Breast epithelium (tissue), 4 donors: ENCODE measurements at regions not wholly inside any gene's neighbourhood (a gene's known extent, or its start where the extent isn't known, plus 50 kb on each side); places are given as distances from the start of the nearest gene placed in this dataset.

Experiments used
- DNase-seq, 2 donors: peaks; one replicate each; pipeline ENCODE4 v3.0.0-alpha.2; 2019; ENCODE audit warnings: low spot score in 2 of 2
- H3K27ac ChIP-seq, 2 donors: fragments of 200-600 bp; sonication (generic) in 1 of 2; one replicate each; pipeline ENCODE4 v1.5.1; 2016 to 2019; ENCODE audit warnings: mild to moderate bottlenecking in 1 of 2
- H3K27me3 ChIP-seq, 2 donors: fragments of 200-600 bp; sonication (generic) in 1 of 2; one replicate each; pipeline versions ENCODE4 v1.5.1 to v1.6.0; 2017 to 2019; ENCODE audit warnings: control low read depth in 1 of 2, mild to moderate bottlenecking in 1 of 2
- H3K36me3 ChIP-seq: fragments of 200-600 bp; one replicate; pipeline ENCODE4 v1.5.1; 2019
- H3K4me1 ChIP-seq, 2 donors: fragments of 200-600 bp; sonication (generic); one replicate each; pipeline ENCODE4 v1.5.1; 2016 to 2019; ENCODE audit warnings: control low read depth in 1 of 2
- H3K4me3 ChIP-seq, 3 donors: fragments of 200-600 bp; sonication (generic); 1 replicate in 2 of 3; 2 replicates in 1 of 3; pipeline ENCODE4 v1.5.1; 2016 to 2019; ENCODE audit warnings: mild to moderate bottlenecking in 3 of 3, moderate library complexity in 2 of 3
- H3K9me3 ChIP-seq, 2 donors: fragments of 200-600 bp; sonication (generic) in 1 of 2; one replicate each; pipeline ENCODE4 v1.5.1; 2016 to 2019; ENCODE audit warnings: control low read depth in 1 of 2
- POLR2A ChIP-seq: fragments of 450-650 bp; IDR thresholded peaks from one replicate; pipeline ENCODE4 v1.6.1; 2016; ENCODE audit warnings: antibody characterized with exemption, mild to moderate bottlenecking, moderate library complexity
- POLR2AphosphoS5 ChIP-seq, 3 donors: sonication (generic); formaldehyde crosslinking; IDR thresholded peaks; one replicate each; pipeline ENCODE4 v1.6.1; 2017; ENCODE audit warnings: antibody characterized with exemption in 3 of 3
- intact Hi-C: fragments of 100-400 bp; cut with DNase I; formaldehyde crosslinking; loops from one replicate; pipeline ENCODE4 v1.15.1; 2023; ENCODE audit warnings: low total_unique reads
- TF ChIP-seq, protein P1 (sequence below), 3 donors: fragments of 450-650 bp; IDR thresholded peaks; one replicate each; pipeline ENCODE4 v1.5.1; 2016 to 2017; ENCODE audit warnings: antibody characterized with exemption in 3 of 3, mild to moderate bottlenecking in 3 of 3, moderate library complexity in 3 of 3

DNA sequence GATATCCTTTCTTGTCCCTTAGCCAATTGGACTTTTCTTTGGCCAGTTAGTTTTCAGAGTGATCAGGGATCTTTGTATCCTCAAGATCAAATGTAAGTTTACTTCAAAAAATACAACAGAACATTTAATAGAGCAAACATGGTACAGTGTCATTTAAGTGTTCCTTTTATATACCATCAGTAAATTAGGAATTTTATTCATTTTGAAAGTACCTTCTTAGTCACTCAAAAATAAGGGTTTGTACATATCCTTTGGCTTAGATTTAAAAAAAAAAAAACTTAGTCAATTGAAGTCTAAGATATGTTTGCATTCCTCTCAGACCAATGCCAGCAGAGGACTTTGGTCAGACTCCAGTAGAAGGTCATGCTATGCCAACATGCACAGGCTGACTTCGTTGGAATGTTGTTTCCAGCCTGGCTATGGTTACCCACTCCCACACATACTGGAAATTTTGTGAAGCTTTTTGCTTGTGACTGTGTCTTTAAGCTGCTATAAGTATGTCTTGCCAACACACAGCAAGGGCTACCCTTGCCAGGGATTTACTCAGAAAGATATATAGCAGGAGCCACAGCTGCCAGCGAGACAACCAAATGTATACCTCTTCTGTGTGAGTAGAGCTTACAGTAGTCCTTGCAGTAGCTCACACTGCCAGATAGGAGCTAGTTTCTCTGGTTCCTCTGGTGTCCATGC is 81.5 kb upstream of the LRIF1 start:
- H3K36me3 ChIP-seq: no peaks in the 10 kb centered on the region
- H3K27ac ChIP-seq: no peak overlapping the region
- no peaks in the 10 kb centered on the region for H3K27me3 ChIP-seq
- TF ChIP-seq, protein P1, sequence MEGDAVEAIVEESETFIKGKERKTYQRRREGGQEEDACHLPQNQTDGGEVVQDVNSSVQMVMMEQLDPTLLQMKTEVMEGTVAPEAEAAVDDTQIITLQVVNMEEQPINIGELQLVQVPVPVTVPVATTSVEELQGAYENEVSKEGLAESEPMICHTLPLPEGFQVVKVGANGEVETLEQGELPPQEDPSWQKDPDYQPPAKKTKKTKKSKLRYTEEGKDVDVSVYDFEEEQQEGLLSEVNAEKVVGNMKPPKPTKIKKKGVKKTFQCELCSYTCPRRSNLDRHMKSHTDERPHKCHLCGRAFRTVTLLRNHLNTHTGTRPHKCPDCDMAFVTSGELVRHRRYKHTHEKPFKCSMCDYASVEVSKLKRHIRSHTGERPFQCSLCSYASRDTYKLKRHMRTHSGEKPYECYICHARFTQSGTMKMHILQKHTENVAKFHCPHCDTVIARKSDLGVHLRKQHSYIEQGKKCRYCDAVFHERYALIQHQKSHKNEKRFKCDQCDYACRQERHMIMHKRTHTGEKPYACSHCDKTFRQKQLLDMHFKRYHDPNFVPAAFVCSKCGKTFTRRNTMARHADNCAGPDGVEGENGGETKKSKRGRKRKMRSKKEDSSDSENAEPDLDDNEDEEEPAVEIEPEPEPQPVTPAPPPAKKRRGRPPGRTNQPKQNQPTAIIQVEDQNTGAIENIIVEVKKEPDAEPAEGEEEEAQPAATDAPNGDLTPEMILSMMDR (IDR thresholded peaks at IDR 0.05): no peak
- TF ChIP-seq POLR2AphosphoS5 (IDR thresholded peaks at IDR 0.05) (no peak), POLR2A (no peak)
- DNase-seq: no peak
- peaks cover 0 to 8% of the 10 kb centered on the region in 2 donors for H3K9me3 ChIP-seq
- H3K4me3 ChIP-seq: no peak overlapping the region
- no peaks in the 10 kb centered on the region for H3K4me1 ChIP-seq
- intact Hi-C loops: no loop called here

DNA sequence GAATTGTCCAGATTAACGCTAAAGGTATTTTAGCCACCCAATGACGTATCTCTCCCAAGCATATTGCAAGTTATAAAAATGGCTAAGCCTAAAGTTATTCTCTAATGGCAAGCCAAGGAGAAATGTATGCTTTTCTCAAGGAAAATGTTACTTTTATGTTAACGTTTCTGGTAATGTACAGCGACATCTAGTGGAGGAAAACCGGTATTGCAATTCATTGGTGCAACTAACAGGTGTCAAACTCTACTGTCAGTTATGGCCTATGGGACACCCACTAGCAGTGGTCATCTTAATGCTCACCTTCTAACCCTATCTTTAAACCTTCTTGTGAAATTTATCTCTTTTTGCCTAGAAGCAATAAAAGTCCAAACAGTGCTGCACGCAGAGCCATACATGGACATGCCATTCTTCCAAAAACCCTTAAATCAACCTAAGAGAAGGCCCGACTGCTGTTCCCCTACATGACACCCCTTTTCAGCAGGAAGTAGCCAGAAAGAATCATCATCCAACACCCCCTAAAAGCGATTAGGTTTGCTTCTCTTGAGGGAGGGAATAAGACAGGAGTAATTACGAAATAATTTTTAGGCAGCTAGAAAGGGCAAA is 68.7 kb upstream of the LRIF1 start:
- intact Hi-C loops: no loop called here
- TF ChIP-seq POLR2AphosphoS5 (IDR thresholded peaks at IDR 0.05) (no peak), POLR2A (no peak)
- TF ChIP-seq, protein P1 (IDR thresholded peaks at IDR 0.05): peak; percentile 44 to 53 (median 51)

DNA sequence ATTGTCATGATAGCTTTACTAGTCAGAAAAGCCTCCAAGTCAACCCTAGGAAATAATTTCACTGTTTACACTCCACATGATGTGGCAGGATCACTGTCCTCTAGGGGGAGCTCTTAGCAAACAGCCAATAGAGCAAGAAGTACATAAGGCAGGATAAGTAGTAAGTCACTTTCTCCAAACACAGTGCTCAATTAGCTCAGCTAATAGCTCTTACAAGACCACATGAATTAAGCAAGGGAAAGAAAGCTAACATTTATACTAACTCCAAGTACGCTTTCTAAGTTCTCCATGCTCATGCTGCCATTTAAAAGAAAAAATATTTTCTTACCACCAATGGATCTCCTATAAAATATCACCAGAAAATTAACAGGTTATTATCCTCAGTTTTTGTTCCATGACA is 66.9 kb upstream of the LRIF1 start:
- H3K27me3 ChIP-seq: no peaks in the 10 kb centered on the region
- H3K36me3 ChIP-seq: no peaks in the 10 kb centered on the region
- H3K4me1 ChIP-seq: no peaks in the 10 kb centered on the region
- TF ChIP-seq, protein P1 (IDR thresholded peaks at IDR 0.05): peak in 2 of 3 donors; percentile 27 to 30
- no peak for TF ChIP-seq POLR2A
- TF ChIP-seq POLR2AphosphoS5 (IDR thresholded peaks at IDR 0.05): no peak
- peaks cover 0 to 3% of the 10 kb centered on the region in 2 donors for H3K9me3 ChIP-seq
- no peak for DNase-seq
- no peak overlapping the region for H3K27ac ChIP-seq
- intact Hi-C loops: no loop called here
- no peak overlapping the region for H3K4me3 ChIP-seq

More for the DNA sequence above, 68.7 kb upstream of the LRIF1 start:
- peaks cover 0 to 3% of the 10 kb centered on the region in 2 donors for H3K9me3 ChIP-seq
- H3K27ac ChIP-seq: no peak overlapping the region
- DNase-seq: no peak
- H3K4me3 ChIP-seq: no peak overlapping the region
- H3K36me3 ChIP-seq: no peaks in the 10 kb centered on the region
- H3K27me3 ChIP-seq: no peaks in the 10 kb centered on the region
- no peaks in the 10 kb centered on the region for H3K4me1 ChIP-seq

DNA sequence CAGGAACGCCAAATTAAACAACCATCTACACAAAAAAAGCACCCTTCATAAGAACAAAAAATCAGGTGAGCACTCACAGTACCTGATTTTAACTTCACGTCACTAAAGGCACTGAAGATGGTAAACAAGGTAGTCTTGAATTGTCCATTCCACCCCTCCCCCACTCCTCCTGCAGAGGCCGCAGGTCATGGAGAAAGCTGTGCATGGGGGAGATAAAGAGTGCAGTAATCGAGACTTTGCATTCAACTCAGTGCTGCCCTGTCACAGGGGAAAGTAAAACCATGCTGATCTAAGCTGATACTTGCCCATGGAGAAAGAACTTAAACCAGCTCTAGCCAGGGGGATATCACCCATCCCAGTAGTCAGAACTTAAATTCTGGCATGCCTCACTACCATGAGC is 61.4 kb upstream of the LRIF1 start:
- DNase-seq: no peak
- no peaks in the 10 kb centered on the region for H3K36me3 ChIP-seq
- no peak overlapping the region for H3K27ac ChIP-seq
- no peak for TF ChIP-seq POLR2A
- peaks cover 0 to 3% of the 10 kb centered on the region in 2 donors for H3K9me3 ChIP-seq
- intact Hi-C loops: loop anchor here (5.0 kb wide), 1 partner anchor 122 kb away; no protein-coding TSS in a partner anchor
- no peaks in the 10 kb centered on the region for H3K4me1 ChIP-seq
- H3K27me3 ChIP-seq: no peaks in the 10 kb centered on the region
- no peak overlapping the region for H3K4me3 ChIP-seq

DNA sequence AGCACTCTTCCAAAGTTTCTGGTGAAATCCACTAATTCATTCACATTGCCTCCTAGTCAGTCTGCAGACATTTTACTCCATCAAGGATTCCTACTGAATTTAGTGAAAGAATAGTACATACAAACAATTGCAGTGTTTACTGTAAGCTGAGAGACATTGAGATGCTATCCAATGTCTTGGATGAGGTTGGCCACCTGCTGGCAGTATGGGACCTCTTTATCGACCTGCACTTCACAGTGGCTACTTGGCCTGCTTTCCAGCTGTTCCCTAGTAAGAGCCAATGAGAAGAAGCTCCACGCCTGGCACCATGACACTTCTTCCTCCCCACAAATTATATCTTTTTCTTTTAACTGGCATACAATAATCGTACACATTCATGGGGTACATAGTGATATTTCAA is 51.5 kb upstream of the LRIF1 start:
- Histone ChIP-seq H3K9me3 (peaks cover 0 to 24% of the 10 kb centered on the region in 2 donors), H3K4me1 (no peaks in the 10 kb centered on the region), H3K27me3 (no peaks in the 10 kb centered on the region), H3K4me3 (no peak overlapping the region), H3K27ac (no peak overlapping the region), H3K36me3 (no peaks in the 10 kb centered on the region)
- no peak for DNase-seq
- intact Hi-C loops: no loop called here
- TF ChIP-seq POLR2AphosphoS5 (IDR thresholded peaks at IDR 0.05) (no peak), POLR2A (no peak)
